Activated T-helper 2 cell treated with anti-CD3 and anti-CD28 coated beads, Interferon-gamma antibody, Interleukin-2, Interleukin-4, amounts not matched to agents 10 μg/mL and 5 μg/mL and 100 μg/mL, durations not matched to agents 14 hours and 24 hours and 36 hours (primary cell): ENCODE measurements at regions not wholly inside any gene's neighbourhood (a gene's known extent, or its start where the extent isn't known, plus 50 kb on each side); places are given as distances from the start of the nearest gene placed in this dataset.
"Not testable (repeated sequence)": the region's sequence is repeated elsewhere in the genome, so short reads cannot be mapped to it uniquely, and the experiment has no call there.

Experiments
- DNase-seq: peaks from one replicate; pipeline ENCODE4 v3.0.0; 2021; ENCODE audit warnings: low spot score
- H3K27ac Mint-ChIP-seq: one replicate; pipeline ENCODE4 v1.8.0; 2021; ENCODE audit warnings: mixed read lengths
- H3K27me3 Mint-ChIP-seq: one replicate; pipeline ENCODE4 v1.8.0; 2021; ENCODE audit warnings: low read depth, mixed read lengths
- H3K36me3 Mint-ChIP-seq: one replicate; pipeline ENCODE4 v1.8.0; 2021; ENCODE audit warnings: low read depth, mixed read lengths
- H3K4me1 Mint-ChIP-seq: one replicate; pipeline ENCODE4 v1.8.0; 2021; ENCODE audit warnings: low read depth, mixed read lengths
- H3K4me3 Mint-ChIP-seq: one replicate; pipeline ENCODE4 v1.8.0; 2021; ENCODE audit warnings: low read depth, mild to moderate bottlenecking, moderate library complexity, mixed read lengths
- H3K9me3 Mint-ChIP-seq: one replicate; pipeline ENCODE4 v1.8.0; 2021; ENCODE audit warnings: mixed read lengths
- intact Hi-C: fragments of 100-400 bp; cut with micrococcal nuclease; formaldehyde crosslinking; loops from one replicate; pipeline ENCODE4 v1.15.1; 2023

GRCh38 chr21:38089763-38090046 is 167.1 kb upstream of the KCNJ15 start:
- Mint-ChIP-seq H3K4me3 (no peak overlapping the region), H3K27me3 (peaks cover 3% of the 10 kb centered on the region), H3K4me1 (no peaks in the 10 kb centered on the region), H3K36me3 (no peaks in the 10 kb centered on the region), H3K9me3 (no peaks in the 10 kb centered on the region), H3K27ac (no peak overlapping the region)
- intact Hi-C loops, result no loop called here
- no peak for DNase-seq

GRCh38 chr21:38091061-38091460 is 165.7 kb upstream of the KCNJ15 start:
- H3K4me1 Mint-ChIP-seq, H3K36me3 Mint-ChIP-seq, H3K27me3 Mint-ChIP-seq, H3K4me3 Mint-ChIP-seq, intact Hi-C loops, DNase-seq, H3K27ac Mint-ChIP-seq, H3K9me3 Mint-ChIP-seq: not testable (repeated sequence)

- Mint-ChIP-seq H3K9me3 (no peaks in the 10 kb centered on the region), H3K27ac (no peak overlapping the region)
Observed at GRCh38 chr21:38092051-38092450, 164.7 kb upstream of the KCNJ15 start.

GRCh38 chr21:38095220-38095619 is 161.6 kb upstream of the KCNJ15 start:
- Mint-ChIP-seq H3K4me3 (no peak overlapping the region), H3K36me3 (no peaks in the 10 kb centered on the region), H3K27ac (no peak overlapping the region), H3K9me3 (no peaks in the 10 kb centered on the region), H3K4me1 (no peaks in the 10 kb centered on the region), H3K27me3 (peaks cover 5% of the 10 kb centered on the region)
- intact Hi-C loops, result no loop called here
- DNase-seq, result no peak

More at GRCh38 chr21:38092051-38092450, 164.7 kb upstream of the KCNJ15 start:
- no peak for DNase-seq
- Mint-ChIP-seq H3K4me3 (no peak overlapping the region), H3K36me3 (no peaks in the 10 kb centered on the region), H3K4me1 (no peaks in the 10 kb centered on the region), H3K27me3 (peaks cover 6% of the 10 kb centered on the region)
- intact Hi-C loops, result no loop called here

- no peak overlapping the region for H3K4me3 Mint-ChIP-seq
- DNase-seq, result no peak
- no peak overlapping the region for H3K27ac Mint-ChIP-seq
- no peaks in the 10 kb centered on the region for H3K36me3 Mint-ChIP-seq
- H3K27me3 Mint-ChIP-seq, result peaks cover 12% of the 10 kb centered on the region
- H3K4me1 Mint-ChIP-seq, result no peaks in the 10 kb centered on the region
- intact Hi-C loops, result no loop called here
- no peaks in the 10 kb centered on the region for H3K9me3 Mint-ChIP-seq
Observed at GRCh38 chr21:38097789-38098188, 159.0 kb upstream of the KCNJ15 start.

- Mint-ChIP-seq H3K27me3 (no peaks in the 10 kb centered on the region), H3K9me3 (no peaks in the 10 kb centered on the region), H3K36me3 (no peaks in the 10 kb centered on the region), H3K27ac (no peak overlapping the region), H3K4me3 (no peak overlapping the region), H3K4me1 (peaks cover 6% of the 10 kb centered on the region)
- DNase-seq, result no peak
- intact Hi-C loops, result no loop called here
Observed at GRCh38 chr21:38112219-38112789, 144.5 kb upstream of the KCNJ15 start.

GRCh38 chr21:38114717-38115333 is 142.0 kb upstream of the KCNJ15 start:
- Mint-ChIP-seq H3K4me1 (peaks cover 6% of the 10 kb centered on the region), H3K27me3 (no peaks in the 10 kb centered on the region), H3K27ac (no peak overlapping the region), H3K9me3 (no peaks in the 10 kb centered on the region), H3K36me3 (no peaks in the 10 kb centered on the region), H3K4me3 (no peak overlapping the region)
- no peak for DNase-seq
- intact Hi-C loops, result no loop called here

GRCh38 chr21:38115870-38116269 is 140.9 kb upstream of the KCNJ15 start:
- no peaks in the 10 kb centered on the region for H3K27me3 Mint-ChIP-seq
- H3K27ac Mint-ChIP-seq, result no peak overlapping the region
- DNase-seq, result no peak
- H3K4me1 Mint-ChIP-seq, result peaks cover 6% of the 10 kb centered on the region
- no peak overlapping the region for H3K4me3 Mint-ChIP-seq
- intact Hi-C loops, result no loop called here
- no peaks in the 10 kb centered on the region for H3K36me3 Mint-ChIP-seq
- H3K9me3 Mint-ChIP-seq, result no peaks in the 10 kb centered on the region

- no peak overlapping the region for H3K4me3 Mint-ChIP-seq
- H3K9me3 Mint-ChIP-seq, result no peaks in the 10 kb centered on the region
- peaks cover 3% of the 10 kb centered on the region for H3K4me1 Mint-ChIP-seq
- intact Hi-C loops, result no loop called here
- no peaks in the 10 kb centered on the region for H3K27me3 Mint-ChIP-seq
- no peak for DNase-seq
- H3K27ac Mint-ChIP-seq, result no peak overlapping the region
- no peaks in the 10 kb centered on the region for H3K36me3 Mint-ChIP-seq
Observed at GRCh38 chr21:38119793-38120192, 137.0 kb upstream of the KCNJ15 start.

GRCh38 chr21:38120679-38120983 is 136.2 kb upstream of the KCNJ15 start:
- H3K36me3 Mint-ChIP-seq, intact Hi-C loops, H3K27me3 Mint-ChIP-seq: not testable (repeated sequence)

GRCh38 chr21:38120984-38121855 is 135.6 kb upstream of the KCNJ15 start:
- H3K27ac Mint-ChIP-seq, result no peak overlapping the region
- no peaks in the 10 kb centered on the region for H3K9me3 Mint-ChIP-seq
- intact Hi-C loops, result no loop called here
- DNase-seq, result no peak
- H3K4me3 Mint-ChIP-seq, result no peak overlapping the region
- H3K36me3 Mint-ChIP-seq, result no peaks in the 10 kb centered on the region
- peaks cover 3% of the 10 kb centered on the region for H3K27me3 Mint-ChIP-seq
- H3K4me1 Mint-ChIP-seq, result no peaks in the 10 kb centered on the region

More at GRCh38 chr21:38120679-38120983, 136.2 kb upstream of the KCNJ15 start:
- not testable (repeated sequence) for DNase-seq, H3K4me1 Mint-ChIP-seq, H3K4me3 Mint-ChIP-seq, H3K27ac Mint-ChIP-seq, H3K9me3 Mint-ChIP-seq

- Mint-ChIP-seq H3K4me3 (no peak overlapping the region), H3K27me3 (peaks cover 3% of the 10 kb centered on the region), H3K9me3 (no peaks in the 10 kb centered on the region), H3K27ac (no peak overlapping the region), H3K36me3 (no peaks in the 10 kb centered on the region), H3K4me1 (no peaks in the 10 kb centered on the region)
- intact Hi-C loops, result no loop called here
- DNase-seq, result no peak
Observed at GRCh38 chr21:38121888-38122720, 134.7 kb upstream of the KCNJ15 start.

- Mint-ChIP-seq H3K36me3 (no peaks in the 10 kb centered on the region), H3K9me3 (no peaks in the 10 kb centered on the region), H3K27me3 (peaks cover 5% of the 10 kb centered on the region), H3K4me3 (no peak overlapping the region), H3K27ac (no peak overlapping the region), H3K4me1 (no peaks in the 10 kb centered on the region)
- intact Hi-C loops, result no loop called here
- DNase-seq, result no peak
Observed at GRCh38 chr21:38123626-38124025, 133.2 kb upstream of the KCNJ15 start.
